ENCODE measurements at regions not wholly inside any gene's neighbourhood (a gene's known extent, or its start where the extent isn't known, plus 50 kb on each side); places are given as distances from the start of the nearest gene placed in this dataset.

DNA sequence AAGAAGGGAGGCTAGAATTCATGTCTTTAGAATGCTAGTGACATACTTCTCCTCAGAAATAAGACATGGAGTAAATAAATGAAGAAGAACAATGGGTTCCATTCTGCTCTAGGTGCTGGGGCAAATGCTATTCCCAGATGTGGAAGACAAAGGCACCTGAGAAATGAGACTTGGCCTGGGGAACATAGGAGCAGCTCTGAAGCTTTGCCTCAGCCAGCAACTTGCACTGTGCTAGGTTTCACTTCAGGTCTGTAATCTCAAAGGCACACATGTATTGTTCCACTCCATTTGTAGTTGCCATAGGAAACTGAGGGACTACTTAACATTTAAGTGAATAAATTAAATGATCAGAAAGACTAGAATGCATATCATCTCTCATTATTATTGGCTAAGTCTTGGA, 538.9 kb upstream of the REG3G start:
- no peak overlapping the region for H3K4me3 ChIP-seq (ENCODE audit: low read depth, low read length)
- POLR2A ChIA-PET: no interaction called here
- H3K27ac ChIP-seq (ENCODE audit: extremely low read depth, low read depth, low read length): no peak overlapping the region
- TF ChIP-seq, protein P1, sequence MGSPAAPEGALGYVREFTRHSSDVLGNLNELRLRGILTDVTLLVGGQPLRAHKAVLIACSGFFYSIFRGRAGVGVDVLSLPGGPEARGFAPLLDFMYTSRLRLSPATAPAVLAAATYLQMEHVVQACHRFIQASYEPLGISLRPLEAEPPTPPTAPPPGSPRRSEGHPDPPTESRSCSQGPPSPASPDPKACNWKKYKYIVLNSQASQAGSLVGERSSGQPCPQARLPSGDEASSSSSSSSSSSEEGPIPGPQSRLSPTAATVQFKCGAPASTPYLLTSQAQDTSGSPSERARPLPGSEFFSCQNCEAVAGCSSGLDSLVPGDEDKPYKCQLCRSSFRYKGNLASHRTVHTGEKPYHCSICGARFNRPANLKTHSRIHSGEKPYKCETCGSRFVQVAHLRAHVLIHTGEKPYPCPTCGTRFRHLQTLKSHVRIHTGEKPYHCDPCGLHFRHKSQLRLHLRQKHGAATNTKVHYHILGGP (tag by site-specific recombination; IDR thresholded peaks at IDR 0.05): no peak
- TF ChIP-seq ZNF10 (tag by site-specific recombination; IDR thresholded peaks at IDR 0.05): no peak
- TF ChIP-seq, protein P2, sequence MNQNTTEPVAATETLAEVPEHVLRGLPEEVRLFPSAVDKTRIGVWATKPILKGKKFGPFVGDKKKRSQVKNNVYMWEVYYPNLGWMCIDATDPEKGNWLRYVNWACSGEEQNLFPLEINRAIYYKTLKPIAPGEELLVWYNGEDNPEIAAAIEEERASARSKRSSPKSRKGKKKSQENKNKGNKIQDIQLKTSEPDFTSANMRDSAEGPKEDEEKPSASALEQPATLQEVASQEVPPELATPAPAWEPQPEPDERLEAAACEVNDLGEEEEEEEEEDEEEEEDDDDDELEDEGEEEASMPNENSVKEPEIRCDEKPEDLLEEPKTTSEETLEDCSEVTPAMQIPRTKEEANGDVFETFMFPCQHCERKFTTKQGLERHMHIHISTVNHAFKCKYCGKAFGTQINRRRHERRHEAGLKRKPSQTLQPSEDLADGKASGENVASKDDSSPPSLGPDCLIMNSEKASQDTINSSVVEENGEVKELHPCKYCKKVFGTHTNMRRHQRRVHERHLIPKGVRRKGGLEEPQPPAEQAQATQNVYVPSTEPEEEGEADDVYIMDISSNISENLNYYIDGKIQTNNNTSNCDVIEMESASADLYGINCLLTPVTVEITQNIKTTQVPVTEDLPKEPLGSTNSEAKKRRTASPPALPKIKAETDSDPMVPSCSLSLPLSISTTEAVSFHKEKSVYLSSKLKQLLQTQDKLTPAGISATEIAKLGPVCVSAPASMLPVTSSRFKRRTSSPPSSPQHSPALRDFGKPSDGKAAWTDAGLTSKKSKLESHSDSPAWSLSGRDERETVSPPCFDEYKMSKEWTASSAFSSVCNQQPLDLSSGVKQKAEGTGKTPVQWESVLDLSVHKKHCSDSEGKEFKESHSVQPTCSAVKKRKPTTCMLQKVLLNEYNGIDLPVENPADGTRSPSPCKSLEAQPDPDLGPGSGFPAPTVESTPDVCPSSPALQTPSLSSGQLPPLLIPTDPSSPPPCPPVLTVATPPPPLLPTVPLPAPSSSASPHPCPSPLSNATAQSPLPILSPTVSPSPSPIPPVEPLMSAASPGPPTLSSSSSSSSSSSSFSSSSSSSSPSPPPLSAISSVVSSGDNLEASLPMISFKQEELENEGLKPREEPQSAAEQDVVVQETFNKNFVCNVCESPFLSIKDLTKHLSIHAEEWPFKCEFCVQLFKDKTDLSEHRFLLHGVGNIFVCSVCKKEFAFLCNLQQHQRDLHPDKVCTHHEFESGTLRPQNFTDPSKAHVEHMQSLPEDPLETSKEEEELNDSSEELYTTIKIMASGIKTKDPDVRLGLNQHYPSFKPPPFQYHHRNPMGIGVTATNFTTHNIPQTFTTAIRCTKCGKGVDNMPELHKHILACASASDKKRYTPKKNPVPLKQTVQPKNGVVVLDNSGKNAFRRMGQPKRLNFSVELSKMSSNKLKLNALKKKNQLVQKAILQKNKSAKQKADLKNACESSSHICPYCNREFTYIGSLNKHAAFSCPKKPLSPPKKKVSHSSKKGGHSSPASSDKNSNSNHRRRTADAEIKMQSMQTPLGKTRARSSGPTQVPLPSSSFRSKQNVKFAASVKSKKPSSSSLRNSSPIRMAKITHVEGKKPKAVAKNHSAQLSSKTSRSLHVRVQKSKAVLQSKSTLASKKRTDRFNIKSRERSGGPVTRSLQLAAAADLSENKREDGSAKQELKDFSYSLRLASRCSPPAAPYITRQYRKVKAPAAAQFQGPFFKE (tag by site-specific recombination; IDR thresholded peaks at IDR 0.05; ENCODE audit: borderline replicate concordance): no peak
- TF ChIP-seq ZNF621 (tag by site-specific recombination; IDR thresholded peaks at IDR 0.05): no peak
- TF ChIP-seq ZNF2 (tag by site-specific recombination; IDR thresholded peaks at IDR 0.05): no peak
- TF ChIP-seq, protein P3, sequence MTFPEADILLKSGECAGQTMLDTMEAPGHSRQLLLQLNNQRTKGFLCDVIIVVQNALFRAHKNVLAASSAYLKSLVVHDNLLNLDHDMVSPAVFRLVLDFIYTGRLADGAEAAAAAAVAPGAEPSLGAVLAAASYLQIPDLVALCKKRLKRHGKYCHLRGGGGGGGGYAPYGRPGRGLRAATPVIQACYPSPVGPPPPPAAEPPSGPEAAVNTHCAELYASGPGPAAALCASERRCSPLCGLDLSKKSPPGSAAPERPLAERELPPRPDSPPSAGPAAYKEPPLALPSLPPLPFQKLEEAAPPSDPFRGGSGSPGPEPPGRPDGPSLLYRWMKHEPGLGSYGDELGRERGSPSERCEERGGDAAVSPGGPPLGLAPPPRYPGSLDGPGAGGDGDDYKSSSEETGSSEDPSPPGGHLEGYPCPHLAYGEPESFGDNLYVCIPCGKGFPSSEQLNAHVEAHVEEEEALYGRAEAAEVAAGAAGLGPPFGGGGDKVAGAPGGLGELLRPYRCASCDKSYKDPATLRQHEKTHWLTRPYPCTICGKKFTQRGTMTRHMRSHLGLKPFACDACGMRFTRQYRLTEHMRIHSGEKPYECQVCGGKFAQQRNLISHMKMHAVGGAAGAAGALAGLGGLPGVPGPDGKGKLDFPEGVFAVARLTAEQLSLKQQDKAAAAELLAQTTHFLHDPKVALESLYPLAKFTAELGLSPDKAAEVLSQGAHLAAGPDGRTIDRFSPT (tag by site-specific recombination; IDR thresholded peaks at IDR 0.05): no peak
- TF ChIP-seq, protein P4, sequence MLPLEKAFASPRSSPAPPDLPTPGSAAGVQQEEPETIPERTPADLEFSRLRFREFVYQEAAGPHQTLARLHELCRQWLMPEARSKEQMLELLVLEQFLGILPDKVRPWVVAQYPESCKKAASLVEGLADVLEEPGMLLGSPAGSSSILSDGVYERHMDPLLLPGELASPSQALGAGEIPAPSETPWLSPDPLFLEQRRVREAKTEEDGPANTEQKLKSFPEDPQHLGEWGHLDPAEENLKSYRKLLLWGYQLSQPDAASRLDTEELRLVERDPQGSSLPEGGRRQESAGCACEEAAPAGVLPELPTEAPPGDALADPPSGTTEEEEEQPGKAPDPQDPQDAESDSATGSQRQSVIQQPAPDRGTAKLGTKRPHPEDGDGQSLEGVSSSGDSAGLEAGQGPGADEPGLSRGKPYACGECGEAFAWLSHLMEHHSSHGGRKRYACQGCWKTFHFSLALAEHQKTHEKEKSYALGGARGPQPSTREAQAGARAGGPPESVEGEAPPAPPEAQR (tag by site-specific recombination; IDR thresholded peaks at IDR 0.05): no peak
- TF ChIP-seq ZNF785 (tag by site-specific recombination; IDR thresholded peaks at IDR 0.05): no peak
- TF ChIP-seq, protein P5, sequence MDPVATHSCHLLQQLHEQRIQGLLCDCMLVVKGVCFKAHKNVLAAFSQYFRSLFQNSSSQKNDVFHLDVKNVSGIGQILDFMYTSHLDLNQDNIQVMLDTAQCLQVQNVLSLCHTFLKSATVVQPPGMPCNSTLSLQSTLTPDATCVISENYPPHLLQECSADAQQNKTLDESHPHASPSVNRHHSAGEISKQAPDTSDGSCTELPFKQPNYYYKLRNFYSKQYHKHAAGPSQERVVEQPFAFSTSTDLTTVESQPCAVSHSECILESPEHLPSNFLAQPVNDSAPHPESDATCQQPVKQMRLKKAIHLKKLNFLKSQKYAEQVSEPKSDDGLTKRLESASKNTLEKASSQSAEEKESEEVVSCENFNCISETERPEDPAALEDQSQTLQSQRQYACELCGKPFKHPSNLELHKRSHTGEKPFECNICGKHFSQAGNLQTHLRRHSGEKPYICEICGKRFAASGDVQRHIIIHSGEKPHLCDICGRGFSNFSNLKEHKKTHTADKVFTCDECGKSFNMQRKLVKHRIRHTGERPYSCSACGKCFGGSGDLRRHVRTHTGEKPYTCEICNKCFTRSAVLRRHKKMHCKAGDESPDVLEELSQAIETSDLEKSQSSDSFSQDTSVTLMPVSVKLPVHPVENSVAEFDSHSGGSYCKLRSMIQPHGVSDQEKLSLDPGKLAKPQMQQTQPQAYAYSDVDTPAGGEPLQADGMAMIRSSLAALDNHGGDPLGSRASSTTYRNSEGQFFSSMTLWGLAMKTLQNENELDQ (tag by site-specific recombination; IDR thresholded peaks at IDR 0.05; ENCODE audit: low read depth): no peak
- no peak for TF ChIP-seq ZNF391 (tag by site-specific recombination; IDR thresholded peaks at IDR 0.05; ENCODE audit: borderline replicate concordance, low read depth)
- TF ChIP-seq FEZF1 (tag by site-specific recombination; IDR thresholded peaks at IDR 0.05): no peak
- TF ChIP-seq ZNF416 (tag by site-specific recombination; IDR thresholded peaks at IDR 0.05): no peak
- no peak for TF ChIP-seq ZNF19 (tag by site-specific recombination; IDR thresholded peaks at IDR 0.05; ENCODE audit: low read depth)
- TF ChIP-seq WT1 (tag by site-specific recombination; IDR thresholded peaks at IDR 0.05): no peak
- TF ChIP-seq ZBTB17 (tag by site-specific recombination; IDR thresholded peaks at IDR 0.05): no peak
- TF ChIP-seq HOXA7 (CRISPR knock-in tag; IDR thresholded peaks at IDR 0.05; ENCODE audit: borderline replicate concordance): no peak
- TF ChIP-seq ZNF610 (tag by site-specific recombination; IDR thresholded peaks at IDR 0.05; ENCODE audit: borderline replicate concordance): no peak
- no peak for TF ChIP-seq ZNF140 (tag by site-specific recombination; IDR thresholded peaks at IDR 0.05)
- CTCF ChIA-PET: no interaction called here
- H3K9me3 ChIP-seq (ENCODE audit: control insufficient read depth, insufficient read depth, low read depth, low read length): no peaks in the 10 kb centered on the region
- no peaks in the 10 kb centered on the region for H3K36me3 ChIP-seq (ENCODE audit: control insufficient read depth in 2 of 2, insufficient read depth in 1 of 2, low read length in 2 of 2)
- H3K4me1 ChIP-seq (ENCODE audit: control insufficient read depth, insufficient read depth, low read length): no peaks in the 10 kb centered on the region

Data from HEK293 (cell line).